Stimulated activated CD4-positive, alpha-beta T cell treated with anti-CD3 and anti-CD28 coated beads, Interleukin-2, amount 100 ng/mL, for 24 hours (primary cell): ENCODE measurements at regions not wholly inside any gene's neighbourhood (a gene's known extent, or its start where the extent isn't known, plus 50 kb on each side); places are given as distances from the start of the nearest gene placed in this dataset.

Source experiments
- DNase-seq, 2 donors: peaks; one replicate each; pipeline ENCODE4 v3.0.0-alpha.2; 2020

DNA sequence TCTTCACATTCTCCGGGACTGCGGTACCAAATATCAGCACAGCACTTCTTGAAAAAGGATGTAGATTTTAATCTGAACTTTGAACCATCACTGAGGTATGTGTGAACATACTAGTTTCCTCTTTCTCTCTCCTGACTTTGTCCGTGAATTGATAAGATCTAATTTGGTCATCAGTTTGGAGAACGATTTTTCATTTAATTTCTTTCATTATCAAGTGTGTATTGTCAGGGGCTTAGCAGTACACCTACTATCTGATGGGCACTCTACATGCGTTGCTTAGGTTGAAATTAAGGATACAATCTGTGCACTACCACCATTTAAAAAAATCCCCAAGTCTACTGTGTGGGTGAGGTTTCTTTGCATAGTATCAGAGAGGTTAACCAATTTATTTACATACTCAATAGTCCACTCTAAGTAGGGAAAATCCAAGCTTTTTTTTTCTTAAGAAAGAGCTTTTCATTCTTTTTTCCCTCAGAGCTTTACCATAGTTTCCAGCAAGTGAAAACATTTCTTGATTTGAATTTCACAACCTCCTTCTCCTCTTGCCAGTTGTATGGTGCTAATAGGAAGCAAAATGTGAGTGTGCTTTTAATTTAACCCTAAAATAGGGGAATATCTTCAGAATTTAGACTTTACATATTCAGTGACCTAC is 105.4 kb upstream of the ESR1 start:
- no peak for DNase-seq

DNA sequence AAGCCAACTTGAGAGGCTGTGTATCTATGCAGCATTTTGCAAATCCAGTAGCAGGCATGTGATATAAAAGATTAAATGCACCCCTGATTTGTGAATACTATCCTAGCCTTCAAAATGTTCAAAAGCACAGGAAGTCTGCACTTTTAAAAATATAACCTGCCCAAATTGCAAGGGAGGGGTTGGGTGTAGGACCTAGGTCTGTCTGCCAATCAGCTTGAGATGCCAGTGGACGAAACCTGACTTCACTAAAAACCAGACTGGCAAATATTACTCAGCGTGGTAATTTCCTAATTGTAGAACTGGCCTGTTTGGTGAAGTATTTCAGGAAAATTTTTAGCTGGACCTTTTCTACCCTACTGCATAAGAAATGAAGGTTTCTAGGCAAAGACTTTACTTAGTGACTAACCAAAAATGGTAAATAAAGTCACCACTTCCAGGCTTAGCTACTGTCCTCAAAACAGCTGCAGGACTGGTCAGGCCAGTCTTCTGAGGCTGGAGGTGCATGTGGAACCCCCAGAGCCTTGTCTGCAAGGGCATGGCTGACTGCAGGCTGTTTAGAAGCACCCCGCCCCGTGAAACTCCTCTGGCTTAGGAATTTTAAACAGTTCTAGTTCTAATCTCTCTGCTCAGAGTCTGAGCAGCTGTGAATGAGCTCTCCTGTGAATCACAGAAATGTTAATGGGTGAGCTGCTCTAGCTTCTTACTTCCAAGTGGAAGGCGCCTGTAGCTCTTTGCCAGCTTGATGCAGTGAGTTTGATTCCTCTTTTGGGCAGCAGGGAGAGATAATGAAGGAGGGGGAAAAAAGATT is 104.4 kb upstream of the ESR1 start:
- no peak for DNase-seq

DNA sequence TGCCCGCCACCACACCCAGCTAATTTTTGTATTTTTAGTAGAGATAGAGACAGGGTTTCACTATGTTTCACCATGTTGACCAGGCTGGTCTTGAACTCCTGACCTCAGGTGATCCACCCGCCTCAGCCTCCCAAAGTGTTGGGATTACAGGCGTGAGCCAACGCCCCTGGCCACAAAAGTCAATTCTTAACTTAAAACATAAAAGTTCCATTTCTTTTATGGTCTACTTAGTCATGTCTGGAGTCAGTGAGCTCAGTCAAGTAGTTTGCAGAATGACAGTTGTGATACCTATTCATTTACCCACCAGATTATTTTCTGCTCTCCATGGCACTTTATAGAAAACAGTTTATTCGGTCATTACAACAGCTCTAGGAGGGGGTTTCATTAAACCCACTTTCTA is 103.1 kb upstream of the ESR1 start:
- peak; percentile 39 to 50 for DNase-seq

DNA sequence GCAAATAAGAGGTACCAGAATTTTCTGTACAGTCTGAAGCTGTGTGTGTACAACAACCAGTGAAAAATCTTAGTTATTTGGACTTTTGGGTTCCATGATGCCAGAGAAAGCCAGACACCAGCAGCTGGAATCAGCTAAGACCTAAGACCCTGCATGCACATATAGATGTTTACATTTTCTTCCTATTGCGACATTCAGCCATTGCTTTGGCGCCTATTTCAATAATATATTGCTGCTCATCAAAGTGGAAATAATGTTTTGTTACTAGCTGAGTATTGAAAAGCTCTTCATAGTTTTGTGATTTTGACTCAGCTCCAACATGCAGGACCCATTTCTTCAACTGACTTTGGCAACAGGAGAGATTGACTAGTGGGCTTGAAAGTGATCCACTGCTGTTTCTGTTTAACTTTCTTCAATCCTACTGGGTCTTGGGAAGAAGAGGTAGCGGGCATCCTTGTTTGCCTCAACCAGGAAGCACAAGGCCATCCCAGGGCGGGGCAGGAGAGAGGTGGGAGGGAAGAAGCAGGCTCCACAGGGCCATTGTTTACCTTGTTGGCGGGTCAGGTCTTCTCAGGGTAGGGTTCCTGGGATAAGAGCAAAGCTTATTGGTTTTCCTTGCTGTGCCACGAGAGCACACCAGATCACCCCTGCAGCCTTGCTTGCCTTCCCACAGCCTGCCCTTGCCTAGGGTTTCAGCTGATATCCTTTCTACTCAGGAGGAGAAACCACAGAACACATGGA is 101.3 kb upstream of the ESR1 start:
- no peak for DNase-seq

DNA sequence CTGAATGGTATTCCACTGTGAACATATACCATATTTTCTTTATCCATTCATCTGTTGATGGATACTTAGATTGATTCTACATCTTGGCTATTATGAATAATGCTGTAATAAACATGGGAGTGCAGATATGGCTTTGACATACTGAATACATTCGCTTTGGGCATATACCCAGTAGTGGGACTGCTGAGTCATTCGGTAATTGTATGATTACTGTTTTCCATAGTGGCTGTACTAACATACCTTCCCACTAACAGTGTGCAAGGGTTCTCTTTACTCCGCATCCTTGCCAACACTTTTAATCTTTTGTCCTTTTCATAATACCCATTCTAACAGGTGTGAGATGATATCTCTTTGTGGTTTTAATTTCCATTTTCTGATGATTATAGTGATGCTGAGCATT is 98.2 kb upstream of the ESR1 start:
- DNase-seq, result no peak

DNA sequence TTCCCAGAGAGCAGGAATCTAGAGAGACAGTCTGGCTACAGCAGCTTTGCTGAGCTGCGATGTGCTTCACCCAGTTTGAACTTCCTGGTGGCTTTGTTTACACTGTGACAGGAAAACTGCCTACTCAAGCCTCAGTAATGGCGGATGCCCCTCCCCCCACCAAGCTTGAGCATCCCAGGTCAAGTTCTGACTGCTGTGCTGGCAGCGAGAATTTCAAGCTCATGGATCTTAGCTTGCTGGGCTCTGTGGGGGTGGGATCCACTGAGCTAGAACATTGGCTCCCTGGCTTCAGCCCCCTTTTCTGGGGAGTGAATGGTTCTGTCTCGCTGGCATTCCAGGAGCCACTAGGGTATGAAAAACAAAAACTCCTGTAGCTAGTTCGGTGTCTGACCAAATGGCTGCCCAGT is 91.0 kb upstream of the ESR1 start:
- no peak for DNase-seq

DNA sequence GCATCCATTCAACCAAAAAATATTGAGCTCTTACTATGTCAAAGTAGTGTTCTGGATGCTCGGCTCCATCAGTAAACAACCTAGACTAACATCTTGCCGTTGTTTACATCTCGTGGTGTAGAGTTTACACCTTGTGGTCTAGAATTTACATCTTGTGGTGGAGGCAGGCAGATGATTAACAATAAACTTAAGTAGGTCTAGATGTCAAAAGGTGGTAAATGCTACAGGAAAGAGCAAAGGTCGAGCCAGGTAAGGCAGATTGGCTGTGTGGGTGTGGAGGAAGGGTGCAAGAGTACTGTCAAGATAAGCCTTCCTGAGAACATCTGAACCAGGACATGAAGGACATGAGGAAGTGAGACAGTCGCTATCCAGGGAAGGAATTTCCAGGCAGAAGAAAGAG is 88.4 kb upstream of the ESR1 start:
- DNase-seq, result no peak

DNA sequence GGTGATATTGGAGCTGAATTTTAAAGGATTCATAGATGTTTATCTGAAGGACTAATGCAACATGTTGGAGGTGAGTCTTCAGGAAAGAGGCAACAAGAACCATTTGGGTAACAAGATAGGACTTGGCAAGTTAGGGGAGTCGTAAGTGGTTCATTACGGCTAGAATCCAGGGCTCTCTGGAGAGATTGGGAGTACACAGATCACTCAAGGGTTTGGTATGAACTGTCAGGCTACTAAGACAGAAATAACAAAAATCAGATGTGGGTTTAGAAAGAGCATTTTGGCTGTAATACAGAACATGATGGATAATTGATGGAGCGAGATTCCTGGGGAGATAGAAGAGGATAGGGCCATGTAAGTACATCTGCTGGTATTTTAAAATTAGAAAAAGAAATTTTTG is 86.3 kb upstream of the ESR1 start:
- no peak for DNase-seq

DNA sequence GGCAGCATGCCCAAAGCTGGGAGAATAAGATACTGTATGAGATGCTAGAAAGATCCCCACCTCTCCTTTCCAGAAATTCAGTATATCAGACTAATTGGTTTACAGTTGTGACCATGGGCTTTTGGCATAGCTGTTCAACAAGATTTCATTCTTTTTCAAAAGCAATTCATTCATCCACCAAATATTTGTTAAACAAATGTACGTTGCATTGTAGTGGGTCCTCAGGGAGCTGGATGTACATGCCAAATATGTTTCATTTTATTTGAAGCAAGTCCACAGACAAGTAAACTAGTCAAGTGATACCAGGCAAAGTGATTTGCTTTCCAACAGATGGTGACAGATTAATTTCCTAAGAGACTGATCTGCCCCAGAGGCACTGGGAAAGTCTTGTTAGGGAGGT is 85.8 kb upstream of the ESR1 start:
- DNase-seq, result no peak

DNA sequence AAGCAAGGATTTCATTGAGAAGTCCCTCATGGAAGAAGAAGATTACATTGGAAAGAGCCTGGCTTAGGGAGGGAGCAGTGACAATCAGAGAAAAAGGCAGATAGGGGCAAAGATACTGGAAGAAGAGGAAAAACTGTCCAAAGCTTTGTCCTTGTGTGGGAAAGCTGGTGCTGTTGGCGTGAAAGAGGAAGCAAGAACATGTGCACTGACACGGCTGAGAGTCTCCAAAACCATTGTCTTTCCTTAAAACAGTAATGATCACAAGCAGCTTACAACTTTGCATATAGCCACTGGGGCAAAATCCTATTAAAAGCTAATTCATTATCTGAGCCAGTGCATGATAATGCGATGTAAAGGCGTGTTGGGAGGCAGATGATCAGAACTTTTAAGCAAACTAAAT is 85.1 kb upstream of the ESR1 start:
- DNase-seq, result no peak

DNA sequence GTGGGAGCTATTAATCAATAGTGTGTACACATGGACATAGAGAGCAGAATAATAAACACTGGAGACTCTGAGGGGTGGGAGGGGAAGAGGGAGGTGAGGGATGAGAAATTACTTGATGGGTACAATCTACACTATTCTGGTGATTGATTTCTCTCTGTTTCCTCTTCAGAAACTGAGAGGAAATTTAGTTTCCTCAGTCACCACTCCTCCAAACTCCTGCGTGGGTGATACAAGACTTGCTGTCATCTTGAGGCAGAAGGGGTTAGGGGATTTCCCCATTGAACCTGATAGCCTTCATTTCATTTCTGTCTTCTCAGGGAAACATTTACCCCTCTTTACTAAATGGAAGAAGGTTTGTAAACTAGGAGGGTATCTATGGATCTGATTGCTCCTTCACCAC is 84.3 kb upstream of the ESR1 start:
- peak; percentile 34 to 65 for DNase-seq

DNA sequence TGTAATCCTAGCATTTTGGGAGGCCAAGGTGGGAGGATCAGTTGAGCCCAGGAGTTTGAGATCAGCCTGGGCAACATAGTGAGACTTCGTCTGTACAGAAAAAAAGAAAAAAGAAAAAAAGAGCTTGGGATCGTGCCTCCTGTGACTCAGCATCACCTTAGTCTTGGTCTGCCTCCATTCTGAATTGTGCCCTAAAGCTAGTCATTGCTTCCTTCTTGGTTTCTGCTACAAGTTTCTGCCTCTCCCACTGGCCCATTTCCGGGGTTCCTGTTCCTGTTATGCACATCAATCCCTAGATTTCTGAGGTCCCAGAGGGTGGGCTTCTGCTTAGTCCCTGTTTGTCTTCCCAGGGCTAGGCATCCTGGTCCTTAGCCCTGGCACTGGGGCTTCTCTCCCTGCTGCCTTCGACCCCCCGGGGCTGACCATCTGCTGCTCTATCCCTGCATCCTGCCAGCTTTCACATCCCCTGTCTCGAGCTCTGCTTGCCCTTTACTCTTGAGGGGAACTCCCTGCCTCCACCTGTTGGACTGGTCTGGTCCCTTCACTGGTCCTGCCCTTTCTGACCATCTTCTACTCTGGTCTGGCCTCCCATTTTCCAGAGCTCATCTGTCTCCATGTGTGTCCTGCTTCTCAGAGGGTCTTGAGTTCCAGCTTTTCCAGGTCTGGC is 77.5 kb upstream of the ESR1 start:
- DNase-seq, result no peak

DNA sequence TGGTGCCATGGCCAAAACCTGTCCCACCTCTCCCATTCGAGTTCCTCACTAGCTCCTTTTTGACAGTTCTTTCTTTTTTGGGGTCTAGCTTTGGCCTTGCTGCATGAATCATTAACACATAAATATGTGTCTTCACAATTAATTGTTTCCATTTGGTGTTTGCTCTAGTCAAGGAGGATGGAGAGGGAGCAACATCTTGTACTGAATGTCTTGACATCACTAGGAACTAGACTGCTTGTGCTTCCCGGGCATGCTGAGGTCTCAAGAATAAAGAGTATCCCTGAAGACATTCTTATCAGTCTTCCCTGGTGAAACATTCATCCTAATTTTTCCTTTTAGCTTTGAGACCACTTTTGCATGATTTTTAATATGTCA is 77.0 kb upstream of the ESR1 start:
- no peak for DNase-seq

DNA sequence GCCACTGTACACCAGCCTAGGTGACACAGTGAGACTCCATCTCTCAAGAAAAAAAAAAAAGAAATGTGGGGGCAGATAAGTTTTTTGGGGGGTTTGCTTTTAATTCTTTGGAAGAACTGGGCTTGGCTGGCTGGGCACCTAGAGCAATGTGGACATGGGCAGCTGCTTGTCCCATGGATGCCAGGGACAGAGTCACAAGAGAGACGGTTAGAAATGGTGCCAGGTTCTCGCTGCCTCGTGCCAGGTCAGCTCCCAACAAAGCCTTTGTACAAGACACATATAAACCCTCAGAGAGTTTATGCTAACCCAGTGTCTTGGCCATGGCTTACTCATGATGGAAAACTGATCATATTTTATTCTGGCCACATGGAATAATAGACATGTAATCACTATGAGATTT is 76.2 kb upstream of the ESR1 start:
- no peak for DNase-seq

DNA sequence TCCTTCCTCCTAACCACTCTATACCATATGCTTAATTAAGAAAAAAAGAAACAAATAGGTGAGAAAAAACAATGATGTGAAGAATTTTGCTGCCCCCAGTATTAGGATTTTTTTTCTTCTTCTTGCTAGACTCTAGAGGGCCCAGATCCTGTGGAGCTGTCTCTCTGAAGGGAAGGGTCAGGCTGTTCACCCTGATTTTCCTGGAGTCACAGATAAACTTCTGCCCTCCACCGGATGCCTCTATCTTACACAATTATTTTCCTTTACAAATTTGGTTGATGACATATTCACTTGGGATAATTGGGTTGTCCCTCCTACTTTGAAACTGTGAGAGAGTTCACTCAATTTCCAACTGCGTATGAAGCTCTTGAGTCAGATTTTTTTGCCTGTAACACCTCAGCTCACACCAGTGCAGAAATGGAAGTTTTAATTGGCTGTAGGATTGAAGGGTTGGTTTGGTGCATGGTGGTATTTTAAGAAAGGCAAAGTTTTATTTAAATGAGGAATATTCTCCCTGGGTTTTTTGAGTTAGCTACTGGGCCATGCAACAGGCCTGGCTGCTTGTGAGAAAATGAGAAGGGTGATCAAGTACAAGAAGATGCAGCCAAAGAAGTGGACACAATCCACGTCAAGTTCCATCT is 73.7 kb upstream of the ESR1 start:
- DNase-seq, result no peak

DNA sequence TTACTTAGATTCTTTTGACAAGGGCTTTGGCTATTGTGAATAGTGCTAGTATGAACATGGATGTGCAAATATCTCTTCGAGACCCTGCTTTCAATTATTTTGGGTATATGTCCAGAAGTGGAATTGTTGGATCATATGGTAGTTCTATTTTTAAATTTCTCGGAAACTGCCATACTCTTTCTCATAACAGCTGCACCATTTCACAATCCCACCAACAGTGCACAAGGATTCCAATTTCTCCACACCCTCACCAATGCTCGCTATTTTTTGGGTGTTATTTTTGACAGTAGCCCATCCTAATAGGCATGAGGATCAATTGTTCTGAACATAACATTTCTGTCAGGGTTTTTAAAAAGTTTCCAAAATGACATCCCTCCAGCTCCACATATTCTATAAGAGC is 69.2 kb upstream of the ESR1 start:
- no peak for DNase-seq

DNA sequence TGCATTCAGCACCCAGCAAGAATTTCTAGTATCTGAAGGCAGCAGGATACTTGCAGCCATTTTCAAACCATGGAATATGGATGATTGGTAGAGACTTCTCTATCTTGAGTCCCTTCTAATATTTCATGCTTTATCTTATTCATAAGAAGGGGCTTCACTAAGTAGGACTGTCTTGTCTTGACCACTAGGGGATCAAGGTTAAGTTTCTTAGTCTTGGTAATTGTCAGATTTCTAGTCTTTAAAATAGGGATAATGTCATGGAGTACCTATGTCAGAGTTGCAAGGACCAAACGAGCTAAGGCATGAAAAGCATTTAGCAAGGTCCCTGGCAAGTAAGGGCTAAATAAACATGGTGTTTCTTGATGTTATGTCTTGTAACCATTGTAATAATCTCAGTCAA is 68.5 kb upstream of the ESR1 start:
- no peak for DNase-seq

DNA sequence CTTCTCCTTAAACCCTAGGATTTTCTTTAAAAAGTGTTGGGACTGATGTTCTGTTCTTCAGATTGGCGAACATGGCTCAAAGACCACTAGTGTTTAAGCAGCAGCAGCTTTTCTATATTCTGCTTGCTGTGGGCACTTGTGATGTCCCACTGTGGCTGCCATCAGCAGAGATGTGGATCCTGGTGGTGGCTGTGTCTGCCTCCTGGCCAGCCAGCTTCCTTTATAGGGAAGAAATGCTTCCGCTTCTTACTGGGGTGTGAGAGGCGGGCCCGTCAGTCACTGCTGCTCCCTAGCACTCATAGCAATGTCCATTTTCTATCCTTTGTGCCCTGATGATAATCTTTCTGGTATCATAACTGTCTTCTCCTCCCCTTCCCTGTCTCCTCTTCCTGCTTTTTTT is 66.7 kb upstream of the ESR1 start:
- no peak for DNase-seq

DNA sequence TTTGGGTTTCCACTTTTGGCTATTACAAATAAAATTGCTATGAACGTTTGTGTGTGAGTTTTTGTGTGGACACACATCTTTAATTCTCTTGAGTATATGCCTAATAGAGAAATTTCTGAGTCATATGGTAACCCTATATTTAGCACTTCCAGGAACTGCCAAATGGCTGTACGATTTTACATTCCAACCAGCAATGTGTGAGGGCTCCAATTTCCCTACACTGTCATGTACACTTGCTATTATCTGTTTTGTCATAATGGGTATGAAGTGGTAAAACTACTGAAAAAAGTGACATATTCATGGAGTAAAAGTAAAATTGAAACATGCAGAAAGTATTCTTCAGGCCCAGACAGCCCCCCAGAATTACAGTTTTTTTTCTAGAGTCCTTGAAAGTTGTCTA is 59.6 kb upstream of the ESR1 start:
- no peak for DNase-seq

DNA sequence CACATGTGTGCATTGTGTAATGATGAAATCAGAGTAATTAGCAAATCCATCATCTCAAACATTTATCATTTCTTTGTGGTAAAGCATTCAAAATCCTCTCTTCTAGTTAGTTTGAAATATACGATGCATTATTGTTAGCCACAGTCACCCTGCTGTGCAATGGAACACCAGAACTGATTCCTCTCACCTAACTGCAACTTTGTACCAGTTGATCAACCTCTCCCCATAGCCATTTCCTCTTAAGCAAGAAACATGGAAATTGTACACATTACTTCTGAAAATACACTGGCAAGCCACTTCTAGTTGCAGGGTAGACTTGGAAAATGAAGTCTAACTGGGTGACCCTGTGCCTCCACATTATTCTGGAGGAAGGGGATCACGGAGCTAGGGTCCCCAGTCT is 58.1 kb upstream of the ESR1 start:
- no peak for DNase-seq

DNA sequence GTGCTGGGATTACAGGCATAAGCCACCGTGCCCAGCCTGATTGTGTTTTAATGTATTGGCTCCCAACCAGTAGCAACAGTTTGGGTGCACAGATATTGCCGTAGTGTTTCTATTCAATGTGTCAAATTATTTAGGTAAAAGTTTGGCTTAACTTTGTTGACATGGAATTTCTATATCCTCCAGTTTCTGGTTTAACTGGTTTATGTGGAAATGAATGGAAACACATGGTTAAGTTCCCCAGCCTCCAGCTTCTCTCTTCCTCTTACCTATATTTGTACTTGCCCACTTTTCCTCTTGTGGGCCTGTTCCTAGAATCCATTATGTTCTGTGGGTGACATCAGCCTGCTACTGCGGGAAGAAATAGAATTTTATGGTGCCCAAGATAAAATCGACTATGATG is 53.9 kb upstream of the ESR1 start:
- DNase-seq, result no peak

DNA sequence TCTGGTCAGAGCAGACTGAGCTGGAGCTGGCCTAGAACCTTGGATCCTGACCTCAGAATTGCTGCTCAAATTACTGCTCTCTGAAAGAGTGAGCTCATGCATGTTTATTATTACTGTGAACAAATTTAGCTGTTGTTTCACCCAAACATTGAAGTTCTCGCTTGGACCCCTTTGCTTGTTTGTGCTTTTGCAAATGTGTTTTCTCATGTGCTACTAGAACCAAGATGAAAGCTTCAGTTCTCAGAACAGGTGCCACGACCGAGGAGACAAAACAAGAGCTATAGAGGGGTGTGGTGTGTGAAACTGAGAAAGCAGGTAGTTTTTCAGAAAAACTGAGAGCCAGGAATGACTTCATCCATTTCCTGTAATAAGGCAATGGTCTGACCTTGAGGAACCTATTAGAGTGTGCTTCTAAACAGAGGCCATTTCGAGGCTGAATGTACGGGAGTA is 50.0 kb upstream of the ESR1 start:
- peak in 1 of 2 donors; percentile 11 for DNase-seq
